Duodenal mucosa (tissue), 2 donors: ENCODE measurements at regions not wholly inside any gene's neighbourhood (a gene's known extent, or its start where the extent isn't known, plus 50 kb on each side); places are given as distances from the start of the nearest gene placed in this dataset.

Source experiments
- H3K27ac ChIP-seq: one replicate; pipeline ENCODE4 v1.7.0; 2013; ENCODE audit warnings: low read depth, low read length
- H3K27me3 ChIP-seq, 2 donors: one replicate each; pipeline ENCODE4 v1.7.0; 2013; ENCODE audit warnings: low read length in 2 of 2, control low read depth in 1 of 2; ENCODE audit not compliant: insufficient read depth in 2 of 2, control insufficient read depth in 1 of 2
- H3K36me3 ChIP-seq, 2 donors: one replicate each; pipeline ENCODE4 v1.7.0; 2013; ENCODE audit warnings: low read length in 2 of 2, control low read depth in 1 of 2; ENCODE audit not compliant: insufficient read depth in 2 of 2, control insufficient read depth in 1 of 2
- H3K4me1 ChIP-seq, 2 donors: one replicate each; pipeline ENCODE4 v1.7.0; 2013; ENCODE audit warnings: low read length in 2 of 2, control low read depth in 1 of 2; ENCODE audit not compliant: insufficient read depth in 2 of 2, control insufficient read depth in 1 of 2
- H3K4me3 ChIP-seq, 2 donors: one replicate each; pipeline ENCODE4 v1.7.0; 2013; ENCODE audit warnings: low read length in 2 of 2, low read depth in 1 of 2
- H3K9ac ChIP-seq, 2 donors: one replicate each; pipeline ENCODE4 v1.7.0; 2013; ENCODE audit warnings: low read length in 2 of 2, low read depth in 1 of 2
- H3K9me3 ChIP-seq, 2 donors: one replicate each; pipeline ENCODE4 v1.7.0; 2013; ENCODE audit warnings: low read length in 2 of 2, control low read depth in 1 of 2; ENCODE audit not compliant: control insufficient read depth in 1 of 2

DNA sequence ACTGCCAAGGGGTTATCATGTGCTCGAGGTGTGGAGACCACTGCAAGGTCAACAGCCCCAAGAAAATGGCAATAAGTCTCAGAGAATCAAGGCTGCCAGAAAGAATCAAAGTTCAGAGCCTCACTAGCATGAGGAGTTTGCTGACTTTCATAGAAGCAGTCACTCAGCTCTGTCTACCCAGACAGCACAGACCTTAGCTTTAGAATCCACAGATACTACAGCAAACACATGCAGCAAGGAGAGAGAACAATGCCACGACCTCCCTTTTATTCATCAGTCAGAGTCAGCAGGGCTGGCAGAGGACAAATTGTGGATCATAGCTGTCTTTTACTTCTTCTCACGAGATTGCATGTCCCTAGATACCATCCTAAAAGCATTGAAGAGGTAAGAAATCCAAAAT, 121.3 kb downstream of the MBL2 start:
- Histone ChIP-seq H3K4me1 (peaks cover 0 to 7% of the 10 kb centered on the region in 2 donors), H3K9me3 (no peaks in the 10 kb centered on the region), H3K4me3 (no peak overlapping the region), H3K9ac (no peak overlapping the region), H3K36me3 (no peaks in the 10 kb centered on the region), H3K27ac (no peak overlapping the region), H3K27me3 (no peaks in the 10 kb centered on the region)

DNA sequence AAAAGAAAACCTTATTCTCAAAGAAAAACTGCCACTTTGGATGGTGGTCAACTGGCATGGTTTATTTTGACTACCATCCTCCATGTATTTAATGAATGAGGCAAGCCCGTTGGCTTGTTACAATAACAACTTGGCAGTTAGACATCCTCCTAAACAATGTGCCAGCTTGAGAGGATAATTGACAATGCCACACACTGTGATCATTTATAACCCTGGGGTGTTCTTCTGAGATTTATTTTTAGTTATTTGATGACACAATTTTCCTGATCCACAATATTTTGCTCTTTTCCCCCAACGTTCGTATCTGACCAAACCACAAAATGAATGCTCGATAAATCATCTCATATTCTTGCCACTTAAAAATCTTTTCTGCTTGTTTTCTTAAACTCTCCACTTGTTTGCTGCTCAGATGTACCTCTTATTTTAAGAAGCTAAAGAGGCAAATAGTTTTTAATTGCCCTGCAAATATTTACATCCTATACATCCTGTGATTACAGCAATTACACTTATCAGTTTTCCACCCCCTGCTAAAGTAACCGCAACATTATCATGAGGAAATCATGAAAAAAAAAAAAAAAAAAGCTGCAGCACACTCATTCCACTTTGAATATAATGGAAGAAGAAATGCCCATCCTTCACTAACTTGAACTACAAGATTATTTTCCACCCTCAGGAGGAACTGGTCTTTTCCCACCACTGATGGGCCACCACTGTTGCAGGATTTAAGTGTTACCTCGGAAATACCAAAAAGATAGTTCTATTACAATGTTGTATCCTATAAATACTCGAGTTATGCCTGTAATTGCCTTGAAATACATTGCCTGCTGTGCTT, 119.9 kb downstream of the MBL2 start:
- Histone ChIP-seq H3K27me3 (no peaks in the 10 kb centered on the region), H3K9me3 (no peaks in the 10 kb centered on the region), H3K4me3 (no peak overlapping the region), H3K4me1 (peaks cover 0 to 7% of the 10 kb centered on the region in 2 donors), H3K9ac (no peak overlapping the region), H3K36me3 (no peaks in the 10 kb centered on the region), H3K27ac (no peak overlapping the region)

DNA sequence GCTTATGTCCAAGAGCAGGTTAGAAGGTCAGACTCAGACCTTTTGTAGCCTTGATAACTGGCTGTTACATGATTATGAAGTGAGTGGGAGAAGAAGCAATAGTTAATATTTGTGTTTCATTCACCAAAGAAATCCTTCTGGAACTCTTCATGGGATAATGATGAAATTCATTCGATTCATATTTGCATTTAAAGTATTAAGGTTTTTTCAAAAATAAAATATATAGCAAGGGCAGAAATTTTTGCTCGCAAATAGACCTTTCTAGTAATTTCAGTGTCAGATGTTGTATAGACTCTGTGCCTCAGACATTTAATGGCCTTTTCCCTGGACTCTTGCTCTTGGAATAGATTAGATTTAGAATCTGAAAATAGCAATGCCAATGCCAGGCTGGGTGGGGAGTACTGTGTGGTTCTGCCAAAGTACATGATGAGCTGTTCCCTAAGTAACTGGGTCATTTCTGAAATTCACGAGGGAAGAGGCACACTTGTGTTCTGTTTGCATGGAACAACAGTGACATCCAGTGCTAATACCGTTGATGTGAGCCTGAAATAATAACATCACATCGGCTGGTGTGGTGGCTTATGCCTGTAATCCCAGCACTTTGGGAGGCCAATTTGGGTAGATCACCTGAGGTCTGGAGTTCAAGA, 119.2 kb downstream of the MBL2 start:
- Histone ChIP-seq H3K27ac (no peak overlapping the region), H3K9ac (no peak overlapping the region), H3K4me3 (no peak overlapping the region), H3K9me3 (no peaks in the 10 kb centered on the region), H3K27me3 (no peaks in the 10 kb centered on the region), H3K4me1 (peaks cover 0 to 7% of the 10 kb centered on the region in 2 donors), H3K36me3 (no peaks in the 10 kb centered on the region)

DNA sequence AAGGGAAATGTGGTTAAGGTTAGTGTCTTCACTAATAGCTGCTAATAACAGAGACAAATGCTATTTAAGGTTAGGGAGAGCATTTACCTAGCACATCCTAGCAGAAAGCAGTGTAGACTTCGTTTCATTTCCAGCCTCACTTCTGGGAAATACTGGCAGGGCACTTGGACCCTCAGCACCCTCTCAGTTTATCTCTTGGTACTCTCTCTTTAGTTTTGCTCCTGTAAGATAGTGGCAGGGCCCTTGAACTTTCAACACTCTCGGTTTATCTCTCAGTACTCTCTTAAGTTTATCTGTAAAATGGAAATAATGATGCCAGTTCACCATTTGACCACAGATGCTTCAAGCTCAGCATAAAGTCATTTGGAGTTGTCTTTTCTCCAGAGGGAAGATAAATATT, 118.4 kb downstream of the MBL2 start:
- no peak overlapping the region for H3K27ac ChIP-seq
- H3K9me3 ChIP-seq: no peaks in the 10 kb centered on the region
- H3K4me1 ChIP-seq: peaks cover 0 to 7% of the 10 kb centered on the region in 2 donors
- no peaks in the 10 kb centered on the region for H3K36me3 ChIP-seq
- H3K9ac ChIP-seq: no peak overlapping the region
- no peak overlapping the region for H3K4me3 ChIP-seq
- no peaks in the 10 kb centered on the region for H3K27me3 ChIP-seq

DNA sequence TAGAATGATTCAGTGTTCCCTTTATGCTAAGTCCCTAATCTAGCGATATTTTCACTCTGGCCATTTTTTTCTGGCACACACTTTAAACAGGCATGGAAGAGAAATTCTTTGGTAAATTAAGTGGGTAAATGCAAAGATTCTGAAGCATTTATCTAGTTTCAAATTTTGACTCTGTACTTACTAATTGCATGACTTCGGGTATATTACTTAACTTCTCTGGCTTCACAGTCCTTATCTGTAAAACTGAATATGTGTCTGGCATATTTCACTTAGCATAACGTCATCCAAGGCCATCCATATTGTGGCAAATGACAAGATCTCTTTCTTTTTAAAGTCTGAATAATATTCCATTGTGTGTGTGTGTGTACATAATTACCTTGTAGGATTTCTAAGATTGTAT, 114.5 kb downstream of the MBL2 start:
- Histone ChIP-seq H3K36me3 (no peaks in the 10 kb centered on the region), H3K27me3 (no peaks in the 10 kb centered on the region), H3K4me1 (peaks cover 0 to under 1% of the 10 kb centered on the region in 2 donors), H3K9ac (no peak overlapping the region), H3K4me3 (no peak overlapping the region), H3K9me3 (no peaks in the 10 kb centered on the region), H3K27ac (no peak overlapping the region)

DNA sequence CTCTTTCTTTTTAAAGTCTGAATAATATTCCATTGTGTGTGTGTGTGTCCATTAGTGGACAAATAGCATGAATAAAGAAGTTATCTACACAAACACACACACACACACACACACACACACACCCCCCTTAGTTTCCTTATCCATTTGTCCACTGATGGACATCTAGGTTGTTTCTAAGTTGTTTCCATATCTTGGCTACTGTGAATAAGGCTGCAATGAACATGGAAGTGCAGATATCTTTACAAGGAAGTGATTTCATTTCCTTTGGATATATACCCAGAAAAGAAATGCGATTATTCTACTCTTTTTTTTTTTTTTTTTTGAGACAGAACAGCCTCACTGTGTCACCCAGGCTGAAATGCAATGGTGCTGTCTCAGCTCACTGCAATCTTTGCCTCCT, 113.5 kb downstream of the MBL2 start:
- no peak overlapping the region for H3K27ac ChIP-seq
- no peak overlapping the region for H3K9ac ChIP-seq
- no peaks in the 10 kb centered on the region for H3K27me3 ChIP-seq
- no peaks in the 10 kb centered on the region for H3K4me1 ChIP-seq
- H3K36me3 ChIP-seq: no peaks in the 10 kb centered on the region
- H3K4me3 ChIP-seq: no peak overlapping the region
- no peaks in the 10 kb centered on the region for H3K9me3 ChIP-seq

DNA sequence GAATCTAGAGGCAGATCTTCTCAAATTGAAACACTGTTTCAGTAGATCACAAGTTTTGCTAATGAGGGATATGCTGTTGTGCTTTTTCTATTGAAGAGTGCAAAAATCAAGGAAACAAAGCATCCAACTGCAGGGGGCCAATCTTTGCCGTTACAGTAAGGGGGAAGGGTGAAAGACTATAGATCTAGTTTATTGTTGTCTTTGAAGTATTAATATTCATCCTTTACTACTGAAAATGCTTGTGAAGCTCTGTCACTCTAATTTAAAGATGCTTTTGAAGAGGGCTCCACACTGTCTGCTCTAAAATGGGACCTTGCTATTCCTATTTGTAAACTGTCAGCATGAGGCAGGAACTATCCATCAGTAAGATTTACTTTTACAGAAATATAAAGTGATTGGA, 110.3 kb downstream of the MBL2 start:
- Histone ChIP-seq H3K4me3 (no peak overlapping the region), H3K27ac (no peak overlapping the region)

DNA sequence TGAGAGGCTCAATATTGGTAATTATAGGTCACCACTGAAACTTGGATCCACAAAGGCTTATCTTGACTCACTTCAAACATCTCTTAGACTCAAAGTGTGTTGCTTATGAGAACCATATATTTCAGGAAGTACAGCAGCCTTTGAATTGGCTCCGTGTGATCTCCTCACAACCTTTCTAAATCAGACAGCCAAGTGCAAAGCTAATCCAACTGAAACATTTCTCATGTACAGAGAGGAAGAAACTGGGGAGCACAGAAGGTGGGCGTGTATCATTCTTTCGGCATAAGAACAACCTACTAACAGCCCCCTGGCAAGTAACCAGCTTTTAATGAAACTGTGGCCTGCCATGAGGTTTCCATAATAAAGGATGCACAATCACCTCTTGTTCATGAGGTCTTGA, 109.4 kb downstream of the MBL2 start:
- Histone ChIP-seq H3K27ac (no peak overlapping the region), H3K9me3 (peaks cover 0 to 7% of the 10 kb centered on the region in 2 donors), H3K36me3 (no peaks in the 10 kb centered on the region), H3K27me3 (no peaks in the 10 kb centered on the region), H3K4me3 (no peak overlapping the region), H3K4me1 (no peaks in the 10 kb centered on the region), H3K9ac (no peak overlapping the region)

More for the DNA sequence above, 110.3 kb downstream of the MBL2 start:
- peaks cover 0 to 6% of the 10 kb centered on the region in 2 donors for H3K9me3 ChIP-seq
- H3K36me3 ChIP-seq: no peaks in the 10 kb centered on the region
- no peak overlapping the region for H3K9ac ChIP-seq
- no peaks in the 10 kb centered on the region for H3K4me1 ChIP-seq
- no peaks in the 10 kb centered on the region for H3K27me3 ChIP-seq

DNA sequence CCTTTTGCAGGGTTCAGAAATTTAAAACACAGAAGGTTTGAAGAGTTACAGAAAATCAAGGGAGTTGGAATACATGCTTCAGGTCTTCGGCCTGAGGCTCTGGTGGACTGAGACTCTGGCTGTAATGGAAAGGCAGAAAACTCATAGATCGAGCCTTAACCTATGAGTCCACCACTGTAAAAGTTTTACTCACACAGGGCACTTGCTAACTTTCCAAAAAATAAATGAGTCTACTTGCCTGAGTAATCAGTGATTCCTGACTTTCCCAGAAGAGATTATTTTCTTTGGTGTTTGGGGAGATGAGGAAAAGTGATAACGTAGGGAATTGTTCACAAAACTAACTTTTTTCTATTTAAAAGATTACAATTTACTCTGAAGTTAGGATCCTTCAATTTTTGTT, 108.0 kb downstream of the MBL2 start:
- H3K4me1 ChIP-seq: no peaks in the 10 kb centered on the region
- no peak overlapping the region for H3K27ac ChIP-seq
- no peaks in the 10 kb centered on the region for H3K27me3 ChIP-seq
- H3K36me3 ChIP-seq: no peaks in the 10 kb centered on the region
- no peak overlapping the region for H3K4me3 ChIP-seq
- no peak overlapping the region for H3K9ac ChIP-seq
- H3K9me3 ChIP-seq: peaks cover 0 to 7% of the 10 kb centered on the region in 2 donors

DNA sequence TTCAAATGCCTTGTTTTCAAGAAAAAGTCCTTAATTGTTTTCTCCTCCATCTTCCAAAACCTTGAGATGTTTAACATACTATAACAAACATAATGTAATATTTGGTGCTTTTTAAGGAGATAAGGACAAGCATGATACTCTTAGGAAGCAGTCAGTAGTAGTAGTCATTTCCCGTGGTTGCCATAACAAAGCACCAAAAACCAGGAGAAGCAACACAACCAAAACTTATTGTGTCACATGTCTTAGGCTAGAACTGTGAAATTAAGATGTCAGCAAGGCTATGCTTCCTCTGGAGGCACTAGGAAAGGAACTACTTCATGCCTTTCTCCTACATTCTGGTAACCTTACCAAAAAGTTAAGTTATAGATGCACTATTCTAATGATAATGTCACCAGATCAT, 106.8 kb downstream of the MBL2 start:
- Histone ChIP-seq H3K9ac (no peak overlapping the region), H3K4me3 (no peak overlapping the region), H3K27me3 (no peaks in the 10 kb centered on the region), H3K27ac (no peak overlapping the region), H3K4me1 (no peaks in the 10 kb centered on the region), H3K36me3 (no peaks in the 10 kb centered on the region), H3K9me3 (peaks cover 0 to 7% of the 10 kb centered on the region in 2 donors)
